GM12874 (cell line): ENCODE measurements at regions not wholly inside any gene's neighbourhood (a gene's known extent, or its start where the extent isn't known, plus 50 kb on each side); places are given as distances from the start of the nearest gene placed in this dataset.

Experiments
- CTCF ChIP-seq: IDR thresholded peaks from 2 replicates; pipeline ENCODE4 v1.5.1; 2011; ENCODE audit warnings: low read depth, mild to moderate bottlenecking, control low read depth, low read length, moderate library complexity; ENCODE audit not compliant: insufficient read depth

DNA sequence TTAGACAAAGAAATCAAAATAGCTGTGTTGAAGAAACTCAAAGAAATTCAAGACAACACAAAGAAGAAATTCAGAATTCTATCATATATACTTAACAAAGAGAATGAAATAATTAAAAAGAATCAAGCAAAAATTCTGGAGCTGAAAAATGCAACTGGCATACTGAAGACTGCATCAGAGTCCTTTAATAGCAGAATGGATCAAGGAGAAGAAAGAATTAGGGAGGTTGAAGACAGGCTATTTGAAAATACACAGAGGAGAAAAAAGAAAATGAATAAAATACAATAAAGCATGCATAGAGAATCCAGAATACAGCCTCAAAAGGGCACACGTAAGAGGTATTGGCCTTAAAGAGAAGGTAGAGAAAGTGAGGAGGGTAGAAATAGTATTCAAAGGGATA is 179.5 kb upstream of the SPIN4 start:
- TF ChIP-seq CTCF: no peak

DNA sequence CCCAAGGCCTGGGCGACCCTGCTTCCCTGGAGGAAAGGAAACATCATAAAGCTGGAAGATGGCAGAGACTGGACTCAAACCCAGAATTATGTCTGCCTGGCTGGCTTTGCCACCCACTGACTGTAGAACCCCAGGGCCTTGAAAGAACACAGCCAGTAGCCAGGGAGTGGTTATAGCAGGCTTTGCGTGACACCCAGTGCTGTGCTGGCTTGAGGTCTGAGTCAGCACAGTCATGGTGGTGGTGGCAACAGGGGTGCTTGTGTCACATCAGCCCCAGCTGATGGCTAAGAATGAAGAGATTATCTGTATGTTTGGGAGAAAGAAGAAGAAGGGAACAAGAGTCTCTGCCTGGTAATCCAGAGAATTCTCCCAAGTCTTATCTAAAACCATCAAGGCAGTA is 178.8 kb upstream of the SPIN4 start:
- TF ChIP-seq CTCF: no peak

DNA sequence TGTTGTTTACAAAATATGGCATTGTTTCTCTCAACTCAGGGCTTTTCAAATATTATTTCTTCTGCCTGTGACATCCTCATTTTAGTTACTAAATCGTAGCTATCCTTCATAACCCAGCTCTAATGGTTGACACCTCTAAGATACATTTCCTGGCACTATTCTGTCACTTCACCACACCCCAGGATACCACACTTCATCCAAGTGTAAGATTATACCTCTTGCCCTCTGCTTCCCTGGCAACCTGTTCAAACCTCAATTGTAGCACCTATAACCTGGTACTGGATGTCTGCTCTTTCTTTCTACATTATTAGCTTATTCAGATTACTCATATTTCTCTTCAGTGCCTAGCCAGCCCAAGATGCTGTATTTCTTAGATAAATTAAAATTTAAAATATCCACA is 175.7 kb upstream of the SPIN4 start:
- no peak for TF ChIP-seq CTCF

DNA sequence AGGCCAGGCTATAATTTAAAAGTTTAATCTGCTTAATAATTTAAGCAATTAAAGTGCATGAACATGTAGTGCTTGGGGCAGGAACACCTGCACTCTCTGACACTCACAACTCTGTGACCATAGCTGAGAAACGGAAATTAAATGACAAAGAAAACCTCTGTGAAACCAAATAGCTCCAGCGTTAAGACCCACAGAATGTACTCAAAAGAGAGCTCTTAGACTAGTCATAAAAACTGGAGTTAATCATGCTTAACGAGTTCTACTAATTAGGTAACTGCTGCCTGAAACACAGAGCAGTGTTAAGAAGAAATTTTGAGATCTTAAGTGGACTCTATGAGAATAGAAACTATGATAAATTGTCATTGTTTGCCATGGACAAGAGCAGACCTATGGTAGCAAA is 174.4 kb upstream of the SPIN4 start:
- no peak for TF ChIP-seq CTCF

DNA sequence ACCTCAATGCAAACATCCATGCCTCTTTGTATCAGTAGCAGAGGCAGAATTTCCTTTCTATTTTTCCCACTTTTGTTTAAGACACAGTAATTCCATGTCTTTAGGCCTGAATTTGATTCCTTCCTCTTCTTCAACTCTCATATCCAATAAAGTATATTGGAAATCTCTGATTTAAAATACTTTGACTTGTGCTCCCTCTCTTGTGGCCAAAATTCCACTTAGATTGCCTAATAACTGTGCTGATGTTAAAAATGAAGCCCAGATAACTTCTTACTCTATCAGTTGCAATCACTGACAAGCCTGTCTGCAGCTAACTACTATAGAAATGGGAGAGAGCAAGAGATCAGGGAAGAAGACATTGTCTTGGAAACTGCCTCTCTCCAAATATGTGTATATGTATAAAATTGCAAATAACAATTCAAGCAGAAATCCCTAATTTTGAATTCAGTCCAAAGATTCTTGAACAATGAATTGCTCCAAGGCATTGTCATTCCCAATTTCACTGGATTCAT is 163.5 kb upstream of the SPIN4 start:
- no peak for TF ChIP-seq CTCF

DNA sequence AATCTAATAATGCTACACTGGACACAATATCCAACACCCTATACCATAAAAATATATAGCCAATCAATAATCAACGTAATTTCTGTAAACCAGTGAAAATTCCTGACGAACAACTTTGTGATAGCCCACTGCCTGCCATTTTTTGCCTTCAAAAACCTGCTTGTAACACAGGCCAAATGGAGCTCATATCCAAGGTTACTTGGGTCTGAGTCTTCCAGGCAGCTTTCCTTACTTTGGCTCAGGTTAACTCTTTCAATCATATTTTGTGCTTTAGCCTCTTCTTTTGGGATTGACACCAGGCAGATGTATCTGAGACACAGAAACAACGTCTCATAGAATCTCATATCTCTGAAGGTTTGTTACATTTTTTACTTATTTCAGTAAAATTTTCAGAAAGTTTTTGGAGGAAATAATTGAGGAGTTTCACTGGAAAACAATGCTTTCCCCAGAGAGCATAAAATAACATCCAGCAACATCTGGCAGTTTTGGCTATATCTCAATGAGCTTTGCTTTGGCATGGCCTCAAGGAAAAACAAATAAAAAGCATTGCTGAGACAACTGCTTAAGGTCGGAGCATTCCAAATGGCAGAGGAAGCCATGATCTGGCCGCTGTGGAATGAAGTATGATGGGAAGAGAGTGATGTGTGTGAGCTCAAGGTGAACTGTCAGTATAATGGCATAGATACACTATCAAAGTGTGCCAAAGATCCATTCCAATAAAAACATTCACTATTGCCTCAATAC is 162.9 kb upstream of the SPIN4 start:
- no peak for TF ChIP-seq CTCF

GRCh38 chrX:63511361-63511760 is 160.2 kb upstream of the SPIN4 start:
- TF ChIP-seq CTCF: no peak
